ENCODE measurements at regions not wholly inside any gene's neighbourhood (a gene's known extent, or its start where the extent isn't known, plus 50 kb on each side); places are given as distances from the start of the nearest gene placed in this dataset.

GRCh38 chr4:24417206-24417605, 167.1 kb downstream of the DHX15 start:
- DNase-seq = no peak

- no peak for DNase-seq
Measured at GRCh38 chr4:24416293-24416692, 168.1 kb downstream of the DHX15 start.

GRCh38 chr4:24413311-24413784, 171.0 kb downstream of the DHX15 start:
- no peak for DNase-seq

GRCh38 chr4:24411806-24412205, 172.5 kb downstream of the DHX15 start:
- no peak for DNase-seq

- DNase-seq = no peak
Measured at GRCh38 chr4:24411299-24411698, 173.1 kb downstream of the DHX15 start.

- no peak for DNase-seq
Measured at GRCh38 chr4:24408640-24409039, 175.7 kb downstream of the DHX15 start.

GRCh38 chr4:24405926-24406325, 178.4 kb downstream of the DHX15 start:
- no peak for DNase-seq

- DNase-seq = no peak
Measured at GRCh38 chr4:24405341-24405740, 179.0 kb downstream of the DHX15 start.

- no peak for DNase-seq
Measured at GRCh38 chr4:24404281-24404680, 180.1 kb downstream of the DHX15 start.

- DNase-seq = no peak
Measured at GRCh38 chr4:24403265-24403664, 181.1 kb downstream of the DHX15 start.

GRCh38 chr4:24400537-24400936, 183.8 kb downstream of the DHX15 start:
- DNase-seq = no peak

GRCh38 chr4:24396988-24397387, 187.4 kb downstream of the DHX15 start:
- no peak for DNase-seq

GRCh38 chr4:24395937-24396336, 188.4 kb downstream of the DHX15 start:
- no peak for DNase-seq

- DNase-seq = peak; percentile 59
Measured at GRCh38 chr4:24394041-24394440, 190.3 kb downstream of the DHX15 start.

- DNase-seq = no peak
Measured at GRCh38 chr4:24392613-24393012, 191.7 kb downstream of the DHX15 start.

GRCh38 chr4:24382381-24382780, 202.0 kb downstream of the DHX15 start:
- DNase-seq = peak; percentile 1

- DNase-seq = no peak
Measured at GRCh38 chr4:24380957-24381665, 203.2 kb downstream of the DHX15 start.

GRCh38 chr4:24373704-24374103, 210.7 kb downstream of the DHX15 start:
- DNase-seq = no peak

- no peak for DNase-seq
Measured at GRCh38 chr4:24372881-24373280, 211.5 kb downstream of the DHX15 start.

GRCh38 chr4:24372341-24372740, 212.0 kb downstream of the DHX15 start:
- DNase-seq = no peak

- no peak for DNase-seq
Measured at GRCh38 chr4:24370421-24370820, 213.9 kb downstream of the DHX15 start.

GRCh38 chr4:24369507-24370029, 214.8 kb downstream of the DHX15 start:
- DNase-seq = no peak

- DNase-seq = no peak
Measured at GRCh38 chr4:24368801-24369200, 215.6 kb downstream of the DHX15 start.

- DNase-seq = no peak
Measured at GRCh38 chr4:24364852-24365251, 219.5 kb downstream of the DHX15 start.

GRCh38 chr4:24364249-24364648, 220.1 kb downstream of the DHX15 start:
- DNase-seq = no peak
